ENCODE measurements at regions not wholly inside any gene's neighbourhood (a gene's known extent, or its start where the extent isn't known, plus 50 kb on each side); places are given as distances from the start of the nearest gene placed in this dataset.

DNA sequence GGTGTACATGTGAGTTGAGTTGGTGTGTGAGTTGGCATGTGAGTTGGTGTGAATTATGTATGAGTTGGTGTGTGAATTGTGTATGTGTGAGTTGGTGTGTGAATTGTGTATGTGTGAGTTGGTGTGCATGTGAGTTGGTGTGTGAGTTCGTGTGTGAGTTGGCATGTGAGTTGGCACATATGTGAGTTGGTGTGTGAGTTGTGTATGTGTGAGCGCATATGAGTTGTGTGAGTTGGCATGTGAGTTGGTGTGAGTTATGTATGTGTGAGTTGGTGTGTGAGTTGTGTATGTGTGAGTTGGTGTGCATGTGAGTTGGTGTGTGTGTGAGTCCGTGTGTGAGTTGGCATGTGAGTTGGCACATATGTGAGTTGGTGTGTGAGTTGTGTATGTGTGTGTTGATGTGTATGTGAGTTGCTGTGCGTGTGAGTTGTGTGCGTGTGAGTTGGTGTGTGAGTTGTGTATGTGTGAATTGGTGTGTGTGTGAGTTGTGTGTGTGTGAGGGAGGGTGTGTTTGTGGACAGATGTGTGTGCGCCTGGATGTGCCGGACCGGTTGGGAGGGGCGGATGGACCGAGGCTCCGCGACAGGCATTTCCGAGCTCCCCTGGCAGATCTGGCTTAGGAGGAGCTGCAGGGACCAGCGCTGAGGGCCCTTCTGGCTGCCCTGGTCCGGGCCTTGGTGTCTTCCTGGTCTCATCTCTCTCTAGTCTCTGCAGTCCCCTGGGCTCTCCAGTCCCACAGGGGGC, 162.5 kb upstream of the IER5L start:
- no TSS peak for BruUV-seq (replicated peaks)
- H3K27ac ChIP-seq = no peak overlapping the region
- TF ChIP-seq, protein P1, sequence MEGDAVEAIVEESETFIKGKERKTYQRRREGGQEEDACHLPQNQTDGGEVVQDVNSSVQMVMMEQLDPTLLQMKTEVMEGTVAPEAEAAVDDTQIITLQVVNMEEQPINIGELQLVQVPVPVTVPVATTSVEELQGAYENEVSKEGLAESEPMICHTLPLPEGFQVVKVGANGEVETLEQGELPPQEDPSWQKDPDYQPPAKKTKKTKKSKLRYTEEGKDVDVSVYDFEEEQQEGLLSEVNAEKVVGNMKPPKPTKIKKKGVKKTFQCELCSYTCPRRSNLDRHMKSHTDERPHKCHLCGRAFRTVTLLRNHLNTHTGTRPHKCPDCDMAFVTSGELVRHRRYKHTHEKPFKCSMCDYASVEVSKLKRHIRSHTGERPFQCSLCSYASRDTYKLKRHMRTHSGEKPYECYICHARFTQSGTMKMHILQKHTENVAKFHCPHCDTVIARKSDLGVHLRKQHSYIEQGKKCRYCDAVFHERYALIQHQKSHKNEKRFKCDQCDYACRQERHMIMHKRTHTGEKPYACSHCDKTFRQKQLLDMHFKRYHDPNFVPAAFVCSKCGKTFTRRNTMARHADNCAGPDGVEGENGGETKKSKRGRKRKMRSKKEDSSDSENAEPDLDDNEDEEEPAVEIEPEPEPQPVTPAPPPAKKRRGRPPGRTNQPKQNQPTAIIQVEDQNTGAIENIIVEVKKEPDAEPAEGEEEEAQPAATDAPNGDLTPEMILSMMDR (conservative IDR thresholded peaks at IDR 0.05) = no peak
- no peak for TF ChIP-seq EZH2 (IDR thresholded peaks at IDR 0.05; ENCODE audit: low read depth)
- H3K4me1 ChIP-seq (replicated peaks; ENCODE audit: insufficient read depth) = peaks cover 36% of the 10 kb centered on the region
- H3K4me2 ChIP-seq = no peak overlapping the region
- no peaks in the 10 kb centered on the region for H3K36me3 ChIP-seq (ENCODE audit: low read depth)
- ChIA-PET CTCF (no interaction called here), POLR2A (ENCODE audit: unreplicated experiment) (no interaction called here)
- H3F3A ChIP-seq (ENCODE audit: insufficient read depth, low read depth) = peaks cover 29% of the 10 kb centered on the region
- intact Hi-C loops (cut with micrococcal nuclease; ENCODE audit: unreplicated experiment) = no loop called here
- H3K27me3 ChIP-seq (ENCODE audit: insufficient read depth, low read depth) = no peaks in the 10 kb centered on the region
- no peak overlapping the region for H3K4me3 ChIP-seq
- no peaks in the 10 kb centered on the region for H3K9me3 ChIP-seq (ENCODE audit: insufficient read depth, low read depth)
- no peaks in the 10 kb centered on the region for H3K9me2 ChIP-seq (ENCODE audit: insufficient read depth)
- no peak overlapping the region for H2AFZ ChIP-seq
- no peak for DNase-seq
- H4K20me1 ChIP-seq (ENCODE audit: insufficient read depth) = no peaks in the 10 kb centered on the region
- no peaks in the 10 kb centered on the region for H3K79me2 ChIP-seq (ENCODE audit: low read depth)

DNA sequence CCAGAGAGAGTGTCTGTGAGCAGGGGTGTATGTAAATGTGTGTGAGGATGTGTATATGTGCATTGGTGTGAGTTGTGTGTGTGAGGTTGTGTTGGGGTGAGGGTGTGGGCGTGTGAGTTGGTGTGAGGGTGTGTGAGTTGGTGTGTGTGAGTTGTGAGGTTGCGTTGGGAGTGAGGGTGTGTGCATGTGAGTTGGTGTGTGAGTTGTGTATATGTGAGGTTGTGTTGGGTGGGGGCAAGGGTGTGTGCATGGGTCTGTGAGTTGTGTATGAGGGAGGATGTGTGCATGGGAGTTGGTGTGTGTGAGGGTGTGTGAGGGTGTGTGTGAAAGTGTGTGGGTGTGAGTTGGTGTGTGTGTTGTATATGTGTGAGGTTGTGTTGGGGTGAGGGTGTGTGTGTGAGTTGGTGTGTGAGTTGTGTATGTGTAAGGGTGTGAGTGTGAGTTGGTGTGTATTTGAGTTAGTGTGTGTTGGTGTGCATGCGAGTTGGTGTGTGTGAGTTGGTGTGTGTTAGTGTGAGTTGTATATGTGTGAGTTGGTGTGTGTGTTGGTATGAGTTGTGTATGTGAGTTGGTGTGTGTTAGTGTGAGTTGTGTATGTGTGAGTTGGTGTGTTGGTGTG, 161.6 kb upstream of the IER5L start:
- Histone ChIP-seq H3K36me3 (ENCODE audit: low read depth) (no peaks in the 10 kb centered on the region), H3K4me3 (no peak overlapping the region), H3K79me2 (ENCODE audit: low read depth) (no peaks in the 10 kb centered on the region), H3F3A (ENCODE audit: insufficient read depth, low read depth) (peaks cover 30% of the 10 kb centered on the region), H3K27ac (no peak overlapping the region), H2AFZ (no peak overlapping the region), H3K4me1 (replicated peaks; ENCODE audit: insufficient read depth) (peaks cover 37% of the 10 kb centered on the region), H3K9me2 (ENCODE audit: insufficient read depth) (no peaks in the 10 kb centered on the region), H3K4me2 (no peak overlapping the region), H3K27me3 (ENCODE audit: insufficient read depth, low read depth) (no peaks in the 10 kb centered on the region), H3K9me3 (ENCODE audit: insufficient read depth, low read depth) (no peaks in the 10 kb centered on the region), H4K20me1 (ENCODE audit: insufficient read depth) (no peaks in the 10 kb centered on the region)
- POLR2A ChIA-PET (ENCODE audit: unreplicated experiment) = no interaction called here
- intact Hi-C loops (cut with micrococcal nuclease; ENCODE audit: unreplicated experiment) = no loop called here
- no peak for DNase-seq
- BruUV-seq (replicated peaks) = no TSS peak
- TF ChIP-seq EZH2 (IDR thresholded peaks at IDR 0.05; ENCODE audit: low read depth) = no peak
- TF ChIP-seq, protein P1 (conservative IDR thresholded peaks at IDR 0.05) = no peak
- CTCF ChIA-PET = no interaction called here

DNA sequence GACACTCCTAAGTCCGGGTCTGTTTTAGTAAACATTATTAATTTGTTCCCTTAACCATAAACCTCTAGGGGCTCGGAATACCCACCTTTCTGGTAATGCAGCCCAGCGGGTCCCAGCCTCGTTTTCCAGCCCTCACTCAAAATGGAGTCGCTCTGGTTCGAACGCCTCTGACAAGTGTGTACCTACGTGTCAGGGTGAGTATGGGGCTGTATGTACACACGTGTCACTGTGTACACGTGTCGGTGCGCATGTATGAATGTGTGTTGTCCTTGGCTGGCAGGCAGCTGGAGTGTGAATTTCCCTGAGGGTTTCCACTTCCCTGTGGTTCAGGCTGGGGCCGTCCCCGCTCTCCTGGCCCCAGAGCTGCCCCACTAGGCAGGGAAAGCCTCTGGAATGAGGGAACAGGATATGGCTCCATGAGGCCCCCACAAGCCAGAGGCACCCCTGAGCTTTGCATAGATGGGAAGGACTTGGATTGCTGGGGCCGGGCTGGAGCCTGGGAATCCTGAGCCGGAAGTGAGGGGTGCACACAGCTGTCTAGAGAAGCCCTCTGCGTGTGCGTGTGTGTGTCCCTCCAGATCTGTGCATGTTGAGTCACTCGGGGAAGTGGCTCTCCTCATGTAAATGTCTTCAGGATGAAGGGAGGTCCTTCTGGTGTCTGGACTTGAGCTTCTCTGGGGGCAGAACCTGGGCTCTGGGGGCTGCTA, 160.8 kb upstream of the IER5L start:
- Histone ChIP-seq H3K79me2 (ENCODE audit: low read depth) (no peaks in the 10 kb centered on the region), H3K27ac (no peak overlapping the region), H3K4me1 (replicated peaks; ENCODE audit: insufficient read depth) (peaks cover 33% of the 10 kb centered on the region), H3K4me2 (no peak overlapping the region), H3K4me3 (no peak overlapping the region), H3K36me3 (ENCODE audit: low read depth) (no peaks in the 10 kb centered on the region), H3K27me3 (ENCODE audit: insufficient read depth, low read depth) (no peaks in the 10 kb centered on the region), H3K9me2 (ENCODE audit: insufficient read depth) (no peaks in the 10 kb centered on the region), H2AFZ (no peak overlapping the region), H3F3A (ENCODE audit: insufficient read depth, low read depth) (peaks cover 26% of the 10 kb centered on the region), H3K9me3 (ENCODE audit: insufficient read depth, low read depth) (no peaks in the 10 kb centered on the region), H4K20me1 (ENCODE audit: insufficient read depth) (no peaks in the 10 kb centered on the region)
- TF ChIP-seq EZH2 (IDR thresholded peaks at IDR 0.05; ENCODE audit: low read depth) = no peak
- TF ChIP-seq, protein P1 (conservative IDR thresholded peaks at IDR 0.05) = no peak
- DNase-seq = no peak
- no TSS peak for BruUV-seq (replicated peaks)
- intact Hi-C loops (cut with micrococcal nuclease; ENCODE audit: unreplicated experiment) = no loop called here
- POLR2A ChIA-PET (ENCODE audit: unreplicated experiment) = interaction anchor here (0.6 kb wide), 2 partner anchors 158 to 270 kb away, joined by 5 read pairs; no protein-coding TSS in a partner anchor
- CTCF ChIA-PET = interaction anchor here (0.6 to 0.8 kb wide), 2 partner anchors 11 to 199 kb away, joined by 3 to 8 read pairs; no protein-coding TSS in a partner anchor
